Mesenchymal stem cell (in vitro differentiated cells and primary cell): ENCODE measurements at regions not wholly inside any gene's neighbourhood (a gene's known extent, or its start where the extent isn't known, plus 50 kb on each side); places are given as distances from the start of the nearest gene placed in this dataset.

ENCODE experiments used
- DNase-seq: peaks from one replicate; pipeline ENCODE4 v3.0.0-alpha.2; 2013
- H2AFZ ChIP-seq: one replicate; pipeline ENCODE4 v1.6.1; 2013; ENCODE audit warnings: low read depth, mild to moderate bottlenecking, control low read depth, inconsistent platforms, low read length, moderate library complexity
- H2AK5ac ChIP-seq: 2 replicates; pipeline ENCODE4 v1.6.1; 2013; ENCODE audit warnings: low read length, moderate library complexity, mild to moderate bottlenecking, inconsistent platforms; ENCODE audit not compliant: severe bottlenecking
- H2BK120ac ChIP-seq: one replicate; pipeline ENCODE4 v1.6.1; 2013; ENCODE audit warnings: low read depth, mild to moderate bottlenecking, inconsistent platforms, low read length, moderate library complexity
- H2BK12ac ChIP-seq, 2 experiments: one replicate each; pipeline ENCODE4 v1.6.1; 2013; ENCODE audit warnings: inconsistent platforms in 2 of 2, low read length in 2 of 2, mild to moderate bottlenecking in 2 of 2, moderate library complexity in 2 of 2, control low read depth in 1 of 2
- H2BK15ac ChIP-seq: one replicate; pipeline ENCODE4 v1.6.1; 2013; ENCODE audit warnings: mild to moderate bottlenecking, low read depth, inconsistent platforms; ENCODE audit not compliant: poor library complexity, severe bottlenecking
- H2BK5ac ChIP-seq: 2 replicates; pipeline ENCODE4 v1.6.1; 2013; ENCODE audit warnings: low read depth, mild to moderate bottlenecking, low read length, control low read depth, inconsistent platforms; ENCODE audit not compliant: poor library complexity, severe bottlenecking
- H3K14ac ChIP-seq, 2 experiments: one replicate each; pipeline ENCODE4 v1.6.1; 2013; ENCODE audit warnings: inconsistent platforms in 2 of 2, low read length in 2 of 2, control low read depth in 1 of 2, mild to moderate bottlenecking in 1 of 2, moderate library complexity in 1 of 2
- H3K18ac ChIP-seq, 2 experiments: one replicate each; pipeline ENCODE4 v1.6.1; 2013; ENCODE audit warnings: inconsistent platforms in 2 of 2, low read length in 2 of 2, control low read depth in 1 of 2, low read depth in 1 of 2, mild to moderate bottlenecking in 1 of 2
- H3K23ac ChIP-seq, 2 experiments: one replicate each; pipeline ENCODE4 v1.6.1; 2013; ENCODE audit warnings: inconsistent platforms in 2 of 2, low read length in 2 of 2, mild to moderate bottlenecking in 2 of 2, moderate library complexity in 2 of 2, control low read depth in 1 of 2
- H3K27ac ChIP-seq: 2 replicates; pipeline ENCODE4 v1.5.1; 2013; ENCODE audit warnings: mild to moderate bottlenecking, moderate library complexity, low read length, control low read depth, inconsistent platforms; ENCODE audit not compliant: poor library complexity, severe bottlenecking
- H3K27me3 ChIP-seq, 2 experiments: 2 replicates each; pipeline versions ENCODE4 v1.6.1 to v1.7.0; 2013; ENCODE audit warnings: low read length in 2 of 2, mild to moderate bottlenecking in 2 of 2, moderate library complexity in 2 of 2, control low read depth in 1 of 2, inconsistent platforms in 1 of 2; ENCODE audit not compliant: control insufficient read depth in 1 of 2, insufficient read depth in 1 of 2
- H3K36me3 ChIP-seq, 2 experiments: 2 replicates each; pipeline versions ENCODE4 v1.6.1 to v1.7.0; 2013; ENCODE audit warnings: low read length in 2 of 2, control low read depth in 1 of 2, inconsistent platforms in 1 of 2, low read depth in 1 of 2, mild to moderate bottlenecking in 1 of 2; ENCODE audit not compliant: insufficient read depth in 2 of 2, control insufficient read depth in 1 of 2
- H3K4ac ChIP-seq, 2 experiments: one replicate each; pipeline ENCODE4 v1.6.1; 2013; ENCODE audit warnings: inconsistent platforms in 2 of 2, low read length in 2 of 2, mild to moderate bottlenecking in 2 of 2, moderate library complexity in 2 of 2, control low read depth in 1 of 2, low read depth in 1 of 2
- H3K4me1 ChIP-seq: 2 replicates; pipeline ENCODE4 v1.6.1; 2013; ENCODE audit warnings: low read depth, low read length, control low read depth; ENCODE audit not compliant: control insufficient read depth, insufficient read depth
- H3K4me2 ChIP-seq: 2 replicates; pipeline ENCODE4 v1.6.1; 2013; ENCODE audit warnings: low read length, mild to moderate bottlenecking, inconsistent platforms; ENCODE audit not compliant: poor library complexity, severe bottlenecking
- H3K4me3 ChIP-seq, 2 experiments: 2 replicates each; pipeline versions ENCODE4 v1.5.1 to v1.7.0; 2013; ENCODE audit warnings: low read length in 2 of 2, mild to moderate bottlenecking in 2 of 2, control low read depth in 1 of 2, low read depth in 1 of 2; ENCODE audit not compliant: insufficient read depth in 1 of 2
- H3K79me1 ChIP-seq: replicated peaks from 2 replicates; pipeline ENCODE4 v1.6.1; 2013; ENCODE audit warnings: mild to moderate bottlenecking, control low read depth, low read length, inconsistent platforms; ENCODE audit not compliant: poor library complexity, severe bottlenecking
- H3K9ac ChIP-seq: 2 replicates; pipeline ENCODE4 v1.7.0; 2013; ENCODE audit warnings: mild to moderate bottlenecking, low read length, moderate library complexity
- H3K9me3 ChIP-seq: 2 replicates; pipeline ENCODE4 v1.7.0; 2013; ENCODE audit warnings: mild to moderate bottlenecking, low read length; ENCODE audit not compliant: control insufficient read depth
- H4K8ac ChIP-seq: one replicate; pipeline ENCODE4 v1.6.1; 2013; ENCODE audit warnings: inconsistent platforms, mild to moderate bottlenecking, low read length, moderate library complexity
- H4K91ac ChIP-seq: one replicate; pipeline ENCODE4 v1.6.1; 2013; ENCODE audit warnings: mild to moderate bottlenecking, low read length, inconsistent platforms
- WGBS: methylation state at CpG from one replicate; pipeline ENCODE4 v1.1.7; 2013; ENCODE audit warnings: mixed read lengths; 5-methylcytosine and 5-hydroxymethylcytosine counted together

DNA sequence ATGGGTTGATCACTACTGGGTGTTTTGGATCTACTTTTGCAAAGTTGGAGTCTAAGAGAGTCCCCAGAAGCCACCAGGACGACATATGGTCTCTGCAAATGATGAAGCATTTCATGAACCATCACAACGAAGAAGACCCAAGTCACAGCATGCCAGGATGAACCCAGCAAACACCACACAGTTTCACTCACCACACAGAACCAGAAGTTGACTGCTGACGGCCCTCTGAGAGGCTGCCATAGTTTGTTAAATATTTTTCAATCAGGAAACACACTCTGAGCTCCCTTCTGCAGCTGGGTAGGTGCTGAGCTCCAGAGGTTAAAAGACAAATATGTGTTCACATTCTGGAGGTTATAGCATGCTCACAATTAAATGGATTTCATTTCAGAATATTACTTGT lies 271.4 kb downstream of the DCDC2C start:
- no peak overlapping the region for H2BK15ac ChIP-seq
- H3K4me2 ChIP-seq = no peak overlapping the region
- H4K91ac ChIP-seq = no peak overlapping the region
- no peak overlapping the region for H4K8ac ChIP-seq
- no peak overlapping the region for H2BK12ac ChIP-seq
- H2BK5ac ChIP-seq = no peak overlapping the region
- DNase-seq = no peak
- H3K14ac ChIP-seq = no peak overlapping the region
- H3K4me1 ChIP-seq = no peaks in the 10 kb centered on the region
- H3K27me3 ChIP-seq = no peaks in the 10 kb centered on the region
- no peak overlapping the region for H3K23ac ChIP-seq
- no peak overlapping the region for H3K4me3 ChIP-seq
- WGBS = 29% methylated on average over 3 of the region's 3 CpGs
- H2AFZ ChIP-seq = no peak overlapping the region
- no peaks in the 10 kb centered on the region for H3K79me1 ChIP-seq
- no peak overlapping the region for H3K18ac ChIP-seq
- H3K27ac ChIP-seq = no peak overlapping the region
- no peak overlapping the region for H2BK120ac ChIP-seq
- H2AK5ac ChIP-seq = no peak overlapping the region
- H3K9ac ChIP-seq = no peak overlapping the region
- peaks cover 17% of the 10 kb centered on the region for H3K9me3 ChIP-seq
- H3K4ac ChIP-seq = no peak overlapping the region
- no peaks in the 10 kb centered on the region for H3K36me3 ChIP-seq

DNA sequence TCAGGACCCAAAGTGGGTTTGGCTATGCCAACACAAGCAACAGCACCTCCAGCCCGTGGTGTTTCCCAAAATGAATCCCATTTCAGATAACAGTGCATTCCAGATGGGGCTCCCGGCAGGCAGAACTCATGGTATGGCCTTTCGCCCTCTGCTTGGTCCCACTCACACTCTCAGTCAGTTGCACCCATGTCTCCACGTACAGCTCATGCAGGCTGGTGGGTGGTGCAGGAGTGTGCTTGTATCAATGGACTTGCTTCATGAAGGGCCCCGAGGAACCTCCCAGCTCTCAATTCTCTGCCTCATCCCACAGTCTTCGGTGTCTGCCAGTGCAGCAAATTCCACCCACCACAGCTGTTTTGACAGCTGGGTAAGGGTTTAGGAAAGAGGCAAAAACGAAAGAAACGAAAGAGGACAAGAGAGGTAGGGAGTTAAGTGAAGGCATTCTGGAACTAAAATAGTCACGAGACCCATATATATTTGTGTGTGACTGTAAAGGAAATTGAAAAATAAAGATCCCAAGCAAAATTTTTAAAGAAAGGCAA lies 278.1 kb downstream of the DCDC2C start:
- no peak overlapping the region for H2AK5ac ChIP-seq
- H3K27me3 ChIP-seq = no peaks in the 10 kb centered on the region
- H3K79me1 ChIP-seq = no peaks in the 10 kb centered on the region
- 75% methylated on average over 8 of the region's 9 CpGs for WGBS
- H4K91ac ChIP-seq = no peak overlapping the region
- no peak overlapping the region for H3K9ac ChIP-seq
- H4K8ac ChIP-seq = no peak overlapping the region
- H3K4me2 ChIP-seq = no peak overlapping the region
- no peak overlapping the region for H3K23ac ChIP-seq
- no peaks in the 10 kb centered on the region for H3K36me3 ChIP-seq
- no peak overlapping the region for H2BK15ac ChIP-seq
- no peak overlapping the region for H3K14ac ChIP-seq
- no peak overlapping the region for H2BK12ac ChIP-seq
- no peak overlapping the region for H3K4me3 ChIP-seq
- no peak for DNase-seq
- H2AFZ ChIP-seq = no peak overlapping the region
- H3K18ac ChIP-seq = no peak overlapping the region
- H3K4ac ChIP-seq = no peak overlapping the region
- H2BK5ac ChIP-seq = no peak overlapping the region
- peaks cover 3% of the 10 kb centered on the region for H3K9me3 ChIP-seq
- no peak overlapping the region for H3K27ac ChIP-seq
- H2BK120ac ChIP-seq = no peak overlapping the region
- no peaks in the 10 kb centered on the region for H3K4me1 ChIP-seq

DNA sequence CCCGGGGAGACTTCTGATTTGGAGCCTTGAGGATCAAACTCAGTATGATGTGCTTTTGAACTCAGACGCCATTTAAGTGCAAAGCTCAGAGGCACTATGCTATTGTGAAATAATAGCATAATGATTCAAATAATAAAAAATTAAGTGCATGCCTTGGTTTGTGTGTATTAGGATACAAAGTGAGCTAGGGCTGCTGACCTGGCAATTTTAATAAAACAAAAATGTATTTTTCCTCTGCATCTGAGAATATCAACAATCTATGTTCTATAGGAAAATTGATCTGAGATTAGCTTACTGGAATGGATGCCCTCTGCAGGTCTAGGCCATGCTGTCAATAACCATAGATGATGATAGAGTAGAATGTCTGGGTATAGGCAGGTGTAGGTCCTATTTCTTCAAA lies 278.8 kb downstream of the DCDC2C start:
- no peak overlapping the region for H3K23ac ChIP-seq
- no peak overlapping the region for H3K4me2 ChIP-seq
- no peak for DNase-seq
- H3K36me3 ChIP-seq = no peaks in the 10 kb centered on the region
- H3K27me3 ChIP-seq = no peaks in the 10 kb centered on the region
- no peak overlapping the region for H3K4ac ChIP-seq
- peaks cover 3% of the 10 kb centered on the region for H3K9me3 ChIP-seq
- no peak overlapping the region for H2AK5ac ChIP-seq
- H2BK15ac ChIP-seq = no peak overlapping the region
- no peak overlapping the region for H3K14ac ChIP-seq
- no peak overlapping the region for H4K8ac ChIP-seq
- WGBS = 79% methylated on average over 1 of the region's 2 CpGs
- H2BK120ac ChIP-seq = no peak overlapping the region
- no peaks in the 10 kb centered on the region for H3K4me1 ChIP-seq
- no peak overlapping the region for H2BK5ac ChIP-seq
- H3K27ac ChIP-seq = no peak overlapping the region
- no peaks in the 10 kb centered on the region for H3K79me1 ChIP-seq
- no peak overlapping the region for H3K9ac ChIP-seq
- H4K91ac ChIP-seq = no peak overlapping the region
- no peak overlapping the region for H2BK12ac ChIP-seq
- H3K4me3 ChIP-seq = no peak overlapping the region
- H3K18ac ChIP-seq = no peak overlapping the region
- no peak overlapping the region for H2AFZ ChIP-seq

- Histone ChIP-seq H3K36me3 (no peaks in the 10 kb centered on the region), H3K14ac (no peak overlapping the region), H3K4me1 (no peaks in the 10 kb centered on the region), H4K91ac (no peak overlapping the region), H3K4ac (no peak overlapping the region), H2BK120ac (no peak overlapping the region), H3K27me3 (no peaks in the 10 kb centered on the region), H3K79me1 (no peaks in the 10 kb centered on the region), H2BK12ac (no peak overlapping the region), H3K18ac (no peak overlapping the region), H3K23ac (no peak overlapping the region), H3K27ac (no peak overlapping the region), H3K9me3 (peaks cover 5% of the 10 kb centered on the region), H2AFZ (no peak overlapping the region), H3K9ac (no peak overlapping the region), H4K8ac (no peak overlapping the region), H2BK15ac (no peak overlapping the region), H2AK5ac (no peak overlapping the region), H3K4me3 (no peak overlapping the region), H3K4me2 (no peak overlapping the region), H2BK5ac (no peak overlapping the region)
- 70% methylated on average over 6 of the region's 6 CpGs for WGBS
- no peak for DNase-seq
Observed at GRCh38 chr2:3986063-3986462, 282.7 kb downstream of the DCDC2C start.
